ENCODE measurements at regions not wholly inside any gene's neighbourhood (a gene's known extent, or its start where the extent isn't known, plus 50 kb on each side); places are given as distances from the start of the nearest gene placed in this dataset.

DNA sequence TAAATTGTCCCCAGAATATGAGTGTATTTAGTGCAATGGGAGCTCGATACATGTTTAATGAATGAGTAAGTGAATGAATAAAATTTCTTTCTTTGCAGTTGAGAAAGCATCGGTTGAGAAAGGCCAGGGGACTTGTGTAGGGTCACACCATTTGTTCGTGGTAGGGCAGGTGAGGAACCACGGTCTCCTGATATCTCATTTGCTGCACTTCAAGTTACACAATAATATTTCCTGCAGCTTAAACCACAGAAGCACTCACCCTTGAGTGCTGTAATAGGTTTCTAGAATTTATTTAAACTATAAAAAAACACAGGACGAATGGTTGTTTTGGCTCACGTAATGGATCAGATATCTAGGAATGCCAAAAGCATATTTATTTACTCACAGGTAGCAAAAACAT is 429.8 kb downstream of the SPATA31D1 start:
- TF ChIP-seq, protein P1, sequence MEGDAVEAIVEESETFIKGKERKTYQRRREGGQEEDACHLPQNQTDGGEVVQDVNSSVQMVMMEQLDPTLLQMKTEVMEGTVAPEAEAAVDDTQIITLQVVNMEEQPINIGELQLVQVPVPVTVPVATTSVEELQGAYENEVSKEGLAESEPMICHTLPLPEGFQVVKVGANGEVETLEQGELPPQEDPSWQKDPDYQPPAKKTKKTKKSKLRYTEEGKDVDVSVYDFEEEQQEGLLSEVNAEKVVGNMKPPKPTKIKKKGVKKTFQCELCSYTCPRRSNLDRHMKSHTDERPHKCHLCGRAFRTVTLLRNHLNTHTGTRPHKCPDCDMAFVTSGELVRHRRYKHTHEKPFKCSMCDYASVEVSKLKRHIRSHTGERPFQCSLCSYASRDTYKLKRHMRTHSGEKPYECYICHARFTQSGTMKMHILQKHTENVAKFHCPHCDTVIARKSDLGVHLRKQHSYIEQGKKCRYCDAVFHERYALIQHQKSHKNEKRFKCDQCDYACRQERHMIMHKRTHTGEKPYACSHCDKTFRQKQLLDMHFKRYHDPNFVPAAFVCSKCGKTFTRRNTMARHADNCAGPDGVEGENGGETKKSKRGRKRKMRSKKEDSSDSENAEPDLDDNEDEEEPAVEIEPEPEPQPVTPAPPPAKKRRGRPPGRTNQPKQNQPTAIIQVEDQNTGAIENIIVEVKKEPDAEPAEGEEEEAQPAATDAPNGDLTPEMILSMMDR (IDR thresholded peaks at IDR 0.05) = no peak
- no peak for TF ChIP-seq POLR2A (IDR thresholded peaks at IDR 0.05)

Measured in testis (tissue), 2 donors.